ENCODE measurements at regions not wholly inside any gene's neighbourhood (a gene's known extent, or its start where the extent isn't known, plus 50 kb on each side); places are given as distances from the start of the nearest gene placed in this dataset.

DNA sequence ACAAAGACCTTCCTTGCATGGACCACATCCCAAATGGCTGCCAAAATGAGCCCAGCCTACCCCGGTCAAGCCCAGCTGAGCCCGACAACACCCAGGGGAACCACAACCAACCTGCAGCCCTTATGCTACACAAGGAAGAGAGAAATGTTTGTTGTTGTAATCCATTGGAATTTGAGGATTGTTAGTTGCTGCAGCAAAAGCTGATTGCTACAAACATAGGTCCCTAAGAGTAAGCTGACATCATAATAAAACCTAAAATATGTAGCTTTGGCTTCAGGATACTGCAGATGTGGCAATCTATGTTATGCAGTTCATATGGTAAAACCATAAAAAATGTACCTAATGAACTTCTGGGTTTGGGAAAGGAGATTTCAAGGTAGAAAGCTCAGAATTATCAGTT lies 65.5 kb upstream of the DNAH14 start:
- H3K79me2 ChIP-seq (replicated peaks; ENCODE audit: insufficient read depth), result no peaks in the 10 kb centered on the region
- H3K4me1 Mint-ChIP-seq, result no peaks in the 10 kb centered on the region; the same call in 2 of the 3 replicates
- TF ChIP-seq CREB1 (CRISPR knock-in tag; IDR thresholded peaks at IDR 0.05; ENCODE audit: low read depth), result no peak
- TF ChIP-seq STAT1 (IDR thresholded peaks at IDR 0.05; ENCODE audit: unreplicated experiment), result no peak
- TF ChIP-seq EZH2 (IDR thresholded peaks at IDR 0.05; ENCODE audit: low read depth, unreplicated experiment), result no peak
- no peak for TF ChIP-seq POLR2AphosphoS5 (IDR thresholded peaks at IDR 0.05; ENCODE audit: low read depth)
- ATAC-seq, result no peak
- H3K4me1 ChIP-seq (ENCODE audit: insufficient read depth), result no peaks in the 10 kb centered on the region
- no peak overlapping the region for H3K4me2 ChIP-seq
- no peaks in the 10 kb centered on the region for H3K36me3 ChIP-seq (ENCODE audit: insufficient read depth)
- peaks cover 2% of the 10 kb centered on the region for H3K27me3 Mint-ChIP-seq (ENCODE audit: insufficient read depth, low read depth, poor library complexity)
- no peak overlapping the region for H3K27ac Mint-ChIP-seq
- no peak overlapping the region for H3K4me3 Mint-ChIP-seq
- peaks cover 7% of the 10 kb centered on the region; the same call in 1 of the 3 replicates for H3K9me3 Mint-ChIP-seq
- H3K27ac ChIP-seq (ENCODE audit: low read depth), result no peak overlapping the region
- DNase-seq (ENCODE audit: low spot score), result no peak
- H3F3A ChIP-seq (replicated peaks; ENCODE audit: low read depth), result no peaks in the 10 kb centered on the region
- no peaks in the 10 kb centered on the region for H3K9me2 ChIP-seq (ENCODE audit: insufficient read depth)
- H3K4me3 ChIP-seq, result no peak overlapping the region
- no peaks in the 10 kb centered on the region for H4K20me1 ChIP-seq (replicated peaks; ENCODE audit: insufficient read depth)
- no peaks in the 10 kb centered on the region for H3K36me3 Mint-ChIP-seq (ENCODE audit: low read depth)
- H2AFZ ChIP-seq, result peak overlapping the region; percentile 38; the same call in 1 of the 2 replicates
- no peaks in the 10 kb centered on the region for H3K27me3 ChIP-seq (ENCODE audit: insufficient read depth)

DNA sequence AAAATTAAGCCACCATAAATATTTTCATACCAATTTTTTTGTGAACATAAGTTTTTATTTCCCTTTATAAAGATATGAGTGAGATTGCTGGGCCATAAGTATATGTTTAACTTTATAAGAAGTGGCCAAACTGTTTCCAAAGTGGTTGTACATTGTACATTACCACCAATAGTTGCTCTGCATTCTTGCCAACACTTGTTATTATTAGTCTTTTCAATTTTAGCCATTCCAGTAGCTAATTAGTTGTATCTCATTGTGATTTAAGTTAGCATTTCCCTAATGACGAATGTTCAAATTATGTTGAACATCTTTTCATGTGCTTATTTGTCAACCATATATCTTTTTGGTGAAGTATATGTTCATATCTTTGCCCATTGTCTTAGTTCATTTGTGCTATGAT lies 64.0 kb upstream of the DNAH14 start:
- DNase-seq (ENCODE audit: low spot score) (no peak), ATAC-seq (no peak)
- Mint-ChIP-seq H3K27me3 (ENCODE audit: insufficient read depth, low read depth, poor library complexity) (peaks cover 2% of the 10 kb centered on the region), H3K4me1 (no peaks in the 10 kb centered on the region), H3K36me3 (ENCODE audit: low read depth) (no peaks in the 10 kb centered on the region), H3K4me3 (no peak overlapping the region), H3K9me3 (peaks cover 7% of the 10 kb centered on the region; the same call in 1 of the 3 replicates), H3K27ac (no peak overlapping the region)
- Histone ChIP-seq H3K36me3 (ENCODE audit: insufficient read depth) (no peaks in the 10 kb centered on the region), H3K9me2 (ENCODE audit: insufficient read depth) (no peaks in the 10 kb centered on the region), H3K4me3 (no peak overlapping the region), H3K4me1 (ENCODE audit: insufficient read depth) (no peaks in the 10 kb centered on the region), H3K79me2 (replicated peaks; ENCODE audit: insufficient read depth) (no peaks in the 10 kb centered on the region), H3F3A (replicated peaks; ENCODE audit: low read depth) (no peaks in the 10 kb centered on the region), H3K27ac (ENCODE audit: low read depth) (no peak overlapping the region), H3K4me2 (no peak overlapping the region), H2AFZ (no peak overlapping the region), H3K27me3 (ENCODE audit: insufficient read depth) (no peaks in the 10 kb centered on the region), H4K20me1 (replicated peaks; ENCODE audit: insufficient read depth) (no peaks in the 10 kb centered on the region)
- TF ChIP-seq, protein P1, sequence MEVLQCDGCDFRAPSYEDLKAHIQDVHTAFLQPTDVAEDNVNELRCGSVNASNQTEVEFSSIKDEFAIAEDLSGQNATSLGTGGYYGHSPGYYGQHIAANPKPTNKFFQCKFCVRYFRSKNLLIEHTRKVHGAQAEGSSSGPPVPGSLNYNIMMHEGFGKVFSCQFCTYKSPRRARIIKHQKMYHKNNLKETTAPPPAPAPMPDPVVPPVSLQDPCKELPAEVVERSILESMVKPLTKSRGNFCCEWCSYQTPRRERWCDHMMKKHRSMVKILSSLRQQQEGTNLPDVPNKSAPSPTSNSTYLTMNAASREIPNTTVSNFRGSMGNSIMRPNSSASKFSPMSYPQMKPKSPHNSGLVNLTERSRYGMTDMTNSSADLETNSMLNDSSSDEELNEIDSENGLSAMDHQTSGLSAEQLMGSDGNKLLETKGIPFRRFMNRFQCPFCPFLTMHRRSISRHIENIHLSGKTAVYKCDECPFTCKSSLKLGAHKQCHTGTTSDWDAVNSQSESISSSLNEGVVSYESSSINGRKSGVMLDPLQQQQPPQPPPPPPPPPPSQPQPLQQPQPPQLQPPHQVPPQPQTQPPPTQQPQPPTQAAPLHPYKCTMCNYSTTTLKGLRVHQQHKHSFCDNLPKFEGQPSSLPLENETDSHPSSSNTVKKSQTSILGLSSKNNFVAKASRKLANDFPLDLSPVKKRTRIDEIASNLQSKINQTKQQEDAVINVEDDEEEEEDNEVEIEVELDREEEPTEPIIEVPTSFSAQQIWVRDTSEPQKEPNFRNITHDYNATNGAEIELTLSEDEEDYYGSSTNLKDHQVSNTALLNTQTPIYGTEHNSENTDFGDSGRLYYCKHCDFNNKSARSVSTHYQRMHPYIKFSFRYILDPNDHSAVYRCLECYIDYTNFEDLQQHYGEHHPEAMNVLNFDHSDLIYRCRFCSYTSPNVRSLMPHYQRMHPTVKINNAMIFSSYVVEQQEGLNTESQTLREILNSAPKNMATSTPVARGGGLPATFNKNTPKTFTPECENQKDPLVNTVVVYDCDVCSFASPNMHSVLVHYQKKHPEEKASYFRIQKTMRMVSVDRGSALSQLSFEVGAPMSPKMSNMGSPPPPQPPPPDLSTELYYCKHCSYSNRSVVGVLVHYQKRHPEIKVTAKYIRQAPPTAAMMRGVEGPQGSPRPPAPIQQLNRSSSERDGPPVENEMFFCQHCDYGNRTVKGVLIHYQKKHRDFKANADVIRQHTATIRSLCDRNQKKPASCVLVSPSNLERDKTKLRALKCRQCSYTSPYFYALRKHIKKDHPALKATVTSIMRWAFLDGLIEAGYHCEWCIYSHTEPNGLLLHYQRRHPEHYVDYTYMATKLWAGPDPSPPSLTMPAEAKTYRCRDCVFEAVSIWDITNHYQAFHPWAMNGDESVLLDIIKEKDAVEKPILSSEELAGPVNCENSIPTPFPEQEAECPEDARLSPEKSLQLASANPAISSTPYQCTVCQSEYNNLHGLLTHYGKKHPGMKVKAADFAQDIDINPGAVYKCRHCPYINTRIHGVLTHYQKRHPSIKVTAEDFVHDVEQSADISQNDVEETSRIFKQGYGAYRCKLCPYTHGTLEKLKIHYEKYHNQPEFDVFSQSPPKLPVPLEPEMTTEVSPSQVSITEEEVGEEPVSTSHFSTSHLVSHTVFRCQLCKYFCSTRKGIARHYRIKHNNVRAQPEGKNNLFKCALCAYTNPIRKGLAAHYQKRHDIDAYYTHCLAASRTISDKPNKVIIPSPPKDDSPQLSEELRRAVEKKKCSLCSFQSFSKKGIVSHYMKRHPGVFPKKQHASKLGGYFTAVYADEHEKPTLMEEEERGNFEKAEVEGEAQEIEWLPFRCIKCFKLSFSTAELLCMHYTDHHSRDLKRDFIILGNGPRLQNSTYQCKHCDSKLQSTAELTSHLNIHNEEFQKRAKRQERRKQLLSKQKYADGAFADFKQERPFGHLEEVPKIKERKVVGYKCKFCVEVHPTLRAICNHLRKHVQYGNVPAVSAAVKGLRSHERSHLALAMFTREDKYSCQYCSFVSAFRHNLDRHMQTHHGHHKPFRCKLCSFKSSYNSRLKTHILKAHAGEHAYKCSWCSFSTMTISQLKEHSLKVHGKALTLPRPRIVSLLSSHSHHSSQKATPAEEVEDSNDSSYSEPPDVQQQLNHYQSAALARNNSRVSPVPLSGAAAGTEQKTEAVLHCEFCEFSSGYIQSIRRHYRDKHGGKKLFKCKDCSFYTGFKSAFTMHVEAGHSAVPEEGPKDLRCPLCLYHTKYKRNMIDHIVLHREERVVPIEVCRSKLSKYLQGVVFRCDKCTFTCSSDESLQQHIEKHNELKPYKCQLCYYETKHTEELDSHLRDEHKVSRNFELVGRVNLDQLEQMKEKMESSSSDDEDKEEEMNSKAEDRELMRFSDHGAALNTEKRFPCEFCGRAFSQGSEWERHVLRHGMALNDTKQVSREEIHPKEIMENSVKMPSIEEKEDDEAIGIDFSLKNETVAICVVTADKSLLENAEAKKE (CRISPR knock-in tag; IDR thresholded peaks at IDR 0.05), result no peak
- TF ChIP-seq ZNF114 (CRISPR knock-in tag; IDR thresholded peaks at IDR 0.05) (no peak), EZH2phosphoT487 (IDR thresholded peaks at IDR 0.05; ENCODE audit: unreplicated experiment) (no peak), EZH2 (IDR thresholded peaks at IDR 0.05; ENCODE audit: low read depth, unreplicated experiment) (no peak), NANOG (IDR thresholded peaks at IDR 0.05; ENCODE audit: borderline replicate concordance) (no peak), CREB1 (CRISPR knock-in tag; IDR thresholded peaks at IDR 0.05; ENCODE audit: low read depth) (no peak), ZNF331 (CRISPR knock-in tag; IDR thresholded peaks at IDR 0.05; ENCODE audit: low read depth) (no peak), JUNB (IDR thresholded peaks at IDR 0.05; ENCODE audit: unreplicated experiment) (no peak)
- TF ChIP-seq, protein P2, sequence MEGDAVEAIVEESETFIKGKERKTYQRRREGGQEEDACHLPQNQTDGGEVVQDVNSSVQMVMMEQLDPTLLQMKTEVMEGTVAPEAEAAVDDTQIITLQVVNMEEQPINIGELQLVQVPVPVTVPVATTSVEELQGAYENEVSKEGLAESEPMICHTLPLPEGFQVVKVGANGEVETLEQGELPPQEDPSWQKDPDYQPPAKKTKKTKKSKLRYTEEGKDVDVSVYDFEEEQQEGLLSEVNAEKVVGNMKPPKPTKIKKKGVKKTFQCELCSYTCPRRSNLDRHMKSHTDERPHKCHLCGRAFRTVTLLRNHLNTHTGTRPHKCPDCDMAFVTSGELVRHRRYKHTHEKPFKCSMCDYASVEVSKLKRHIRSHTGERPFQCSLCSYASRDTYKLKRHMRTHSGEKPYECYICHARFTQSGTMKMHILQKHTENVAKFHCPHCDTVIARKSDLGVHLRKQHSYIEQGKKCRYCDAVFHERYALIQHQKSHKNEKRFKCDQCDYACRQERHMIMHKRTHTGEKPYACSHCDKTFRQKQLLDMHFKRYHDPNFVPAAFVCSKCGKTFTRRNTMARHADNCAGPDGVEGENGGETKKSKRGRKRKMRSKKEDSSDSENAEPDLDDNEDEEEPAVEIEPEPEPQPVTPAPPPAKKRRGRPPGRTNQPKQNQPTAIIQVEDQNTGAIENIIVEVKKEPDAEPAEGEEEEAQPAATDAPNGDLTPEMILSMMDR (conservative IDR thresholded peaks at IDR 0.05; ENCODE audit: low read depth in 2 of 2), result no peak
- TF ChIP-seq, protein P3, sequence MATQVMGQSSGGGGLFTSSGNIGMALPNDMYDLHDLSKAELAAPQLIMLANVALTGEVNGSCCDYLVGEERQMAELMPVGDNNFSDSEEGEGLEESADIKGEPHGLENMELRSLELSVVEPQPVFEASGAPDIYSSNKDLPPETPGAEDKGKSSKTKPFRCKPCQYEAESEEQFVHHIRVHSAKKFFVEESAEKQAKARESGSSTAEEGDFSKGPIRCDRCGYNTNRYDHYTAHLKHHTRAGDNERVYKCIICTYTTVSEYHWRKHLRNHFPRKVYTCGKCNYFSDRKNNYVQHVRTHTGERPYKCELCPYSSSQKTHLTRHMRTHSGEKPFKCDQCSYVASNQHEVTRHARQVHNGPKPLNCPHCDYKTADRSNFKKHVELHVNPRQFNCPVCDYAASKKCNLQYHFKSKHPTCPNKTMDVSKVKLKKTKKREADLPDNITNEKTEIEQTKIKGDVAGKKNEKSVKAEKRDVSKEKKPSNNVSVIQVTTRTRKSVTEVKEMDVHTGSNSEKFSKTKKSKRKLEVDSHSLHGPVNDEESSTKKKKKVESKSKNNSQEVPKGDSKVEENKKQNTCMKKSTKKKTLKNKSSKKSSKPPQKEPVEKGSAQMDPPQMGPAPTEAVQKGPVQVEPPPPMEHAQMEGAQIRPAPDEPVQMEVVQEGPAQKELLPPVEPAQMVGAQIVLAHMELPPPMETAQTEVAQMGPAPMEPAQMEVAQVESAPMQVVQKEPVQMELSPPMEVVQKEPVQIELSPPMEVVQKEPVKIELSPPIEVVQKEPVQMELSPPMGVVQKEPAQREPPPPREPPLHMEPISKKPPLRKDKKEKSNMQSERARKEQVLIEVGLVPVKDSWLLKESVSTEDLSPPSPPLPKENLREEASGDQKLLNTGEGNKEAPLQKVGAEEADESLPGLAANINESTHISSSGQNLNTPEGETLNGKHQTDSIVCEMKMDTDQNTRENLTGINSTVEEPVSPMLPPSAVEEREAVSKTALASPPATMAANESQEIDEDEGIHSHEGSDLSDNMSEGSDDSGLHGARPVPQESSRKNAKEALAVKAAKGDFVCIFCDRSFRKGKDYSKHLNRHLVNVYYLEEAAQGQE (IDR thresholded peaks at IDR 0.05; ENCODE audit: unreplicated experiment), result no peak
